CD4-positive, alpha-beta T cell treated with Interleukin-4 for 4 hours (primary cell): ENCODE measurements at regions not wholly inside any gene's neighbourhood (a gene's known extent, or its start where the extent isn't known, plus 50 kb on each side); places are given as distances from the start of the nearest gene placed in this dataset.
"Not testable (repeated sequence)": the region's sequence is repeated elsewhere in the genome, so short reads cannot be mapped to it uniquely, and the experiment has no call there.

Experiments
- DNase-seq: peaks from one replicate; pipeline ENCODE4 v3.0.0-alpha.2; 2020

DNA sequence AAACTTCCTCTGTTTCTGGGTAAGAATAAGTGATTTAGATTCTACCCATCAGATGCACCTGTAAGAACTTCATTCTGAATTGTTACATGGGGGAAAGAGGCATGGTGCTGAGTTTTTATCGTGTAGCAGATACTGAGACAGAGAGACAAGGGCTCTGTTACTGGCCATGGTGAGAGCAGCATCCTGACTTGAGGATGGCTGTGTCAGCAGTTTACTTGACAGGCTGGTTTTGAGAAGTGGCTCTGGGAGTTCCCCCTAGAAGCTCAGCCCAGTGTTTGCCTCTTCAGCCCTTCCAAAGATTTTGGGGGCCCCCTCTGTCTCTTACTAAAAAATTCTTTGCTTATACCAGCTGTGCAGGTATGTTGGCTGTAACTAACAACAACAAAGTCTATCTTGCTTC is 510.5 kb downstream of the LRRC70 start:
- no peak for DNase-seq

DNA sequence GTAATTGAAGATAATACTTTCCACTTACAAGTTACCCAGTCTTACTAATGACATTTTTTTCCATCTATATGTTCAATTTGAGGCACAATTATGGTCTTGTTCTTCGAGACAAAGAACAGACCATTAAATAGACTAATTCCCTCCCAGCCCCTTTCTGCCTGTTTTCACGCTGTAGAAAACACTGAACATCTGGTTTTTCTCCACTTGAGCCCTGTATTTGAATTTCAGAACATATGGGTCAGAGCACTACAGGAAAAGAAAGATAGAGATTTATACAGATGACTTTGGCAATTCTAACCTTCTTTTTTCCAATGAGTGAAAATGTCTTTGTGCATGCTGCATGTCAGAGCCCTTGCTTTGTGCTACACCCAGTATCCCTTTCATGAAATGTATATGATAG is 506.9 kb downstream of the LRRC70 start:
- no peak for DNase-seq

DNA sequence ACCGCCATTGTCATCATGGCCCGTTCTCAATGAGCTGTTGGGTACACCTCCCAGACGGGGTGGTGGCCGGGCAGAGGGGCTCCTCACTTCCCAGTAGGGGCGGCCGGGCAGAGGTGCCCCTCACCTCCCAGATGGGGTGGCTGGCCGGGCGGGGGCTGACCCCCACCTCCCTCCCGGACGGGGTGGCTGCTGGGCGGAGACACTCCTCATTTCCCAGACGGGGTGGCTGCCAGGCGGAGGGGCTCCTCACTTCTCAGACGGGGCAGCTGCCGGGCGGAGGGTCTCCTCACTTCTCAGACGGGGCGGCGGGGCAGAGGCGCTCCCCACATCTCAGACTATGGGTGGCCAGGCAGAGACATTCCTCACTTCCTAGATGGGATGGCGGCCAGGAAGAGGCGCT is 505.1 kb downstream of the LRRC70 start:
- DNase-seq: not testable (repeated sequence)

DNA sequence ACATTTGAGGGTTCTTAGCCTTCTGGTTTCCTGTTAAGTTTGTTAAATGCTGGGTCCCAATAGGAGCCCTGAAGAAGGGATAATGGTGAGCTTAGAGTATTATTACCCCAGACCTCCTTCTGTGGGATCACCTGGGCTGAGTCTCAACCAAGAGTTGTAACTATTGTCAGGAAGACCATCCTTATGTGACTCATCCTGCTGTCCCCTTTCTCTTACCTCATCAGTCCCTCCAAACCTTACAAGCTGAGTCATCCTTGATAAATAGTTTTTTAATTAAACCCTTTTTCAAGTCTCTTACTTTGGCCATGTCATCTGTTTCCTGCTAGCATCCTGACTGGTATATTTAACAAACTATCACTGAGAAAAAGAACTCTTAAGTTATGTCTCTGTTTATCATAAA is 502.8 kb downstream of the LRRC70 start:
- DNase-seq: no peak

DNA sequence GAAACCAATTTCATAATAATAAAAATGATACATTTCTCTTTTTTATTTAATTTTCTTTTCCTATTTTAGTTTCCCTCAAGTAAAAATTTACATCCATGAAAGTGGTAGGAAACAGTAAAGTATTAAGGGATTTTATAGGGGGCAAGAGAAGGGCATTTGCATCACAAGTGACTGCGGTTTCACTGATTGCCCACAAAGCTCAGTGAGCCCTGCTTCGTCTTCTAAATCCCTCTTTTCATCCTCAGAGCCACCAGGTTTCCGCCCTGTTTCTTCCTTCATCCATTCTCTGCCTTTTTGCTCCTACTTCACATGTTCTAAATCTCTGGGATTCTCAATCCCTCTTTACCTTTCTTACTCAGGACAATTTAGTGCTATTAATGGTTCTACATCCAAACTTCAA is 491.4 kb downstream of the LRRC70 start:
- no peak for DNase-seq

DNA sequence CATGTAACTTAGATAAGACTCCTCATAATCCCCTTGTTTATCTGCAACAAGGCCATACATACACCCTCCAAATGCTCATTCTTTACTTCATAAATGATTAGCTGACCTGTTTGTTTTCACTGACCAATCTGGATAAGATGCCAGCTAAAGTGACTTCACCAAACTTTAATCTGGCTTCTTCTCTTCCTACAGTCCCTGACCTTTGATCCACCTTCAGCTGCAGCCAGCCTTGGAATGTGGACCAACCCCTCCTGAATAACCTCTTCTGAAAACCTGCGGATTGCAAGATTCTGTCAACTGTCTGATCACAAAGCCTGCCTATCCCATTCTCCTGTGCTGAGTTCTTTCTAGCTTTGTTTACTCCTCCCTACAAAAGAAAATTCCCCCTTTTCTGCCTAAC is 476.8 kb downstream of the LRRC70 start:
- DNase-seq: no peak

DNA sequence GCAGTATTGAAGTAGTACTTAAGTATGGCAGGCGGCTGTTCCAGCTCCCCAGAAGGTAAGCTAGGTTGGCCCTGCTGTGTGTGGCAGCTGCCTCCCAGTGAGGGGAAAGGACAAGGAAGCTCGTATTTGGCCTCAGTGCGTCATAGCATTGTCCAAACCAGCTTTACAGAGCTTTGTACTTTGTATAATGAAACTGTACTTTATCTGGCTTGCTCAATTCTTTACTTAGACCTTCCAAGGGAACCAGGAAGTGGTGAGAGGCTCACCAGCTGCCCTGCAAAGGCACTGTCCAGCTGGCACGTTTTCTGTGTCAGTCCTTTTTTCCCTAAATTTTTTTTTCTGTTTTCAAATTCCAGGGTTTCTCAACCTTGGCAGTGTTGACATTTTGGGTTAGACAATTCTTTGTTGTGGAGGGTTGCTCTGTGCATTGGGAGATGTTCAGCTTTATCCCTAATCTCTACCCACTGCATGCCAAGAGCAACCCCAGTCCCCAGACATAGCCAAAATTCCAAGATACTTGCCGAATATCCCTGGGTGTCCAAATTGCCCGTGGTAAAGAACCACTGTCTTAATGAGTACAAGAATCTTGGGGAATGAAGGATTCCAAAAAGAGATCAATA is 474.5 kb downstream of the LRRC70 start:
- no peak for DNase-seq

DNA sequence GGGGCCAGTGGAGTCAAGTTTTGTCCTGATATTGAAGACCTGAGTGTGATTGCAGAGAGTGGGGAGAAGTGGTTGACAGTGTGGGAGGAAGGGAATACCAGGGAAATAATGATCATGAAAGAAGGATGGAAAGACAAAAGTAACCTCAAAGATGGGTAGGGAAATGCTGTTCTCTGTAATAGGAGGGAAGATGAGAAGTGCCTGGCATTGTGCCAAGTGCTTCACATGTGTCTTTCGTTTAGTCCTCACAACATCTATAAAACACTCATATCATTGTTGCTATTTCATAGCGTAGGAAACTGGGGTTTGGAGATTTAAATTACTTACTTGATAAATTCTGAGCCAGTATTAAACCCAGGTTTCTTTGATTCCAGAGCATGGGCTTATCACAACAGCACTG is 472.3 kb downstream of the LRRC70 start:
- no peak for DNase-seq

DNA sequence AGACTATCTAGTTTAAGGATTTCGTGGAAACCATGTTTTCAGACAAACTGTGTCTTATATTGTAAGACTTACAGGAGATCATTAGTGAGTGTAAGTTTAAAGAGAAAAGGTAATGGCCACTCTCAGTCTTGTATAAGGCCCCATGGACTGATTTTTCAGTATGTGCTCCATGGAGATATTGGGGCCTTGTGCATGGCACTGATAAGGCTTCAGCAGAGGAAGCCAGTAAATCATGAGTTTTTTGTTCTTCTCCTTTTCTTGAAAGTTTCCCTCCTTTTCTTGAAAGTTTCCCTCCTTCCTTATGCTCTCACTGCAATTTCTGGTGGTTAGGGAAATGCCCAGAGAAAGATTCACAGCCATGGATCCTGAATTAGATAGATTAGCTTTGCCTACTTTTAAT is 471.3 kb downstream of the LRRC70 start:
- no peak for DNase-seq

DNA sequence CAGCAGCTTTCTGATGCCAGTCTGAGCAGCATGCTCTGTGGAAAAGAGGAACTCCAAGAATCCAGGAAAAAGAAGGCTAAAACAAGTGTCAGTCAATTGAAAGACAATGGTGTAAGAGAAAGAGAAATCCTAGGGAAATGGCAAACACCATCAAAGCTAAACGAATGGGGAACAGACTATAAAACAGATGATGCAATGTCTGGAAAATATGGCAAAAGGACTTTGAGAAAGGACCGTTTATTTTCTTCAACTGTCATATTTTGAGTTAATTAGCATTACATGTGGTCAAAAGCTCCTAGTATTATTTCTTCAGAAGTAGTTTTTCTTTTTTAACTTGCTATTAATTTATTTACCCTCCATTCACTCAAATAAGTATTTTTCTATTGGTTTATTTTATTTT is 465.2 kb downstream of the LRRC70 start:
- no peak for DNase-seq

DNA sequence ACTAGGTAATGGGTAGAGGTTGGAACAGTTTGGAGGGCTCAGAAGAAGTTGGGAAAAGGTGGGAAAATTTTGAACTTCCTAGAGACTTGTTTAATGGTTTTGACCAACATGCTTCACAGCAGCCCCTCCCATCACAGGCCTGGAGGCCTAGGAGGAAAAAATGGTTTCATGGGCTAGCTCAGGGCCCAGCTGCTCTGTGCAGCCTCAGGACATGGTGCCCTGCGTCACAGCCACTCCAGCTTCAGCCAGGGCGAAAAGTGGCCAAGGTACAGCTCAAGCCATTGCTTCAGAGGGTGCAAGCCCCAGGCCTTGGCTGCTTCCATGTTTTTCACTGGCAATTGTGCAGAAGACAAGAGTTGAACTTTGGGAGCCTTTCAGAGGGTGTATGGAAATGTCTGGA is 453.7 kb downstream of the LRRC70 start:
- no peak for DNase-seq

DNA sequence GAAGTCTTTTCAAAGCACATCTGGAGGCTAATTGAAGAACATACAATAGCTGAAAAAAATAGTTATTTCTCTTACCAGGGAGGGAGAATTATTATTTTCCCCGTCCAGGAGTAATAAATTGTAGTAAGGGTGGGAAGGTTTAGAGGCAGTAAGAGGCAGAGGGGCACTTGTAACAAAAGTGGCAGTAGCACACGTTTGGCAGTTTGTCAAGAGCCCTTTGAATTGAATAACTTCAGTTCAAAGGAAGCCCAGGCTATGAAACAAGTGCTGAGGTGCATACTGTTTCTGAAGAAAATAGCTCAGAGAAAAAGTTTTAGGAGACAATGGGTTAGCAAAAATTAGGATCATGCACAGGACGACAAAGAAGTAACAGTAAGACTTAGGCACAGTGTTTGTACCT is 451.3 kb downstream of the LRRC70 start:
- no peak for DNase-seq

DNA sequence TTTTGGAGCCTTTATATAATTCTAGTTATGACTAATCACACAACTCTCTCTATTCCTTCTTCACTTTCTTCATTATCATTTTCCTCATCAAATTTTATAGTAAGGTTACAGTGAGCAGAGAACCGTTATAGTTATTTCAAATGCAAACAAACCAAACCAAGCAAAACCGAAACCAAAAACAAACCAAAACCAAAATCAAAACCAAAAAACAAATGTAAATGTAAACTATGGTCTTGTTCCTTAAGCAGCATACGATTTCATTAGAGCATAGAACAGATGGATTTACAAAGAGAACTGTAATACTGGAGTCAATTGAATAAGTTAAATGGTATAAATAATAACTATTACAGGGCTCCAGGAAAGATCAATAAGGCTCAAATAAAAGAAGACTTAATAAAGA is 447.1 kb downstream of the LRRC70 start:
- no peak for DNase-seq

DNA sequence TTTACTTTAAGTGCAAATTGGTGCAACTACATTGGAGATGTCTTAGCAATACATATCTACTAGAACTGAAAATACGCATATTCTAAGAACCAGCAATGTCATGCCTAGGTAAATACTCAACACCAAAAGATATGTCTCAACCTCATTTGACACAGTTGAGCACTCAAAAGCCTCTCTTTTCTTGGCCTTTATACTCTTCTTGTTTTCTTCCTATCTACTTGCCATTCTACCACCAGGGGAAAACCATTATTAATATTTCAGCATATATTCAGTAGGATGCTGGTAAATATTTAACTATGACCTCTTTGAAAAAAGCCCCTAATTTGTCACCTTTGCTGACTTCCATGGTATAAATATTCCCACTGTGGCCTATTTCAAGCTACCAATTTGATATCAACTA is 443.8 kb downstream of the LRRC70 start:
- DNase-seq: no peak

DNA sequence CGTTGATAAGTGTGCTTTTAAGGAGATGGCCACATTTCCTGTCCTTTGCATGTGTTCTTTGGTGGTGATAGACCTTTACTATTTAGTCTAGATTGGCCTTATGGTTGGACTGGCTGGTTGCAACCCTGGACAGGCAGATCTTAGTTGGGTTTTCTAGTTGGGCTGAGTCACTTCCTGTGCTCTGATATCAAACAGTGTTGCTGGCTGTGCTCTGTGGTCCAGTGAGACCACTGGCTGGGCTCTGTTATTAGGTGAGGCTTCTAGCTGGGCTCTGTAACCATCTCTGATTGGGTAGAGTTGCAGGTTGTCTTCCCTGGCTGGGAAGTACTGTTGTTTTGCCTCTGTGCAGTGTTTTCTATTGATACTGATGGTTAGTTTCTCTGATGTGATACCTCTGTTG is 432.5 kb downstream of the LRRC70 start:
- no peak for DNase-seq

DNA sequence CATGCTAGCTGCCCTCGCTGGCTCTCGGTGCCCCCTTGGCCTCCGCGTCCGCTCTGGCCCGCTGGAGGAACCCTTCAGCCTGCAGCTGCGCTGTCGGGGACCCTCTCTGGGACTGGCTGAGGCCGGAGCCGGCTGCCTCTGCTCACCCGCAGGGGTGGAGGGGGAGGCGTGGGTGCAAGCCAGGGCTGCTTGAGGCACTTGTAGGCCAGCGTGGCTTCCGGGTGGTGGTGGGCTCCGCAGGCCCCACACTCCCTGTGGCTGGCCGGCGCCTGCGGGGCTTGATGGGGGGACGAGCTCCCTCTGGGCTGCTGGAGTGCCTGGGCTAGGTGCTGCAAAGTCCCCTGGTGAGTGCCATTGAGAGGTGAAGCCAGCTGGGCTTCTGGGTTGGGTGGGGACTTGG is 429.6 kb downstream of the LRRC70 start:
- no peak for DNase-seq

DNA sequence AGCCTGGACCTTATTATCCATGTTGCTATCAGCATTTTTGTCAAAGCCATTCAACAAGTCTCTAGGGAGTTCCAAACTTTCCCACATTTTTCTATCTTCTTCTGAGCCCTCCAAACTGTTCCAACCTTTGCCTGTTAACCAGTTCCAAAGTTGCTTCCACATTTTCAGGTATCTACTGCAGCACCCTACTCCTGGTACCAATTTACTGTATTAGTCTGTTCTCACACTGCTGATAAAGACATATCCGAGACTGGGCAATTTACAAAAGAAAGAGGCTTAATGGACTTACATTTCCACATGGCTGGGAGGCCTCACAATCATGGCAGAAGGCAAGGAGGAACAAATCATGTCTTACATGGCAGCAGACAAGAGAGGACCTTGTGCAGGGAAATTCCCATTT is 416.2 kb downstream of the LRRC70 start:
- not testable (repeated sequence) for DNase-seq

DNA sequence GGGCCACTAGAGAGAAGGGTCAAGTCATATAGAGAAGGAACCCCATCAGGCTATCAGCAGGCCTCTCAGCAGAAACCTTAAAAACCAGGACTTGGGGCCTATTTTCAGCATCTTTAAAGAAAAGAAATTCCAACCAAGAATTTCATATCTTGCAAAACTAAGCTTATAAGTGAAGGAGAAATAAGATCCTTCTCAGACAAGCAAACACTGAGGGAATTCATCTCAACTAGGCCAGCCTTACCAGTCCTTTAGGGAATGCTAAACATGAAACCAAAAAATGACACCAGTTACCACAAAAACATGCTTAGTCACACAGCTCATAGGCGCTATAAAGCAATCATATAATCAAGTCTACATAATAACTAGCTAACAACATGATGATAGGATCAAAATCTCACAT is 407.1 kb downstream of the LRRC70 start:
- no peak for DNase-seq

DNA sequence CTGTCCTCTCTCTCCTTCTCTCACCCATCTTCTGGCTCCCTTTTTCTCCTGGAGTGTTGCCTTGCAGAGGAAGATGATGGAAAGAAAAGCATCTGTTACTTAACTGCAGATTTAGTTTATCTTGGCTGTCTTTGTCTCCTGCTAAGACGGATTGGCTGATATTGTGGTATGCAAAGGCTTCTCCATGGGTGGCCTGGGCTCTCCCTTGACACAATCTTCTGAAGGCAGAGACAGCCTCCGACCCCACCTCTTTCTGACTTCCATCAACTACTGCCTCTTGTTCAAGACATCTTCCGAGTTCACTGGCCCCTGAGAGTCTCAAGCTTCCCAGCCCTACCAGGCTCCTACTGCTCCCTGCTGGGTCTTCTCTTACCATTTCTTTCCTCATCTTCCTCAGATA is 403.7 kb downstream of the LRRC70 start:
- no peak for DNase-seq

DNA sequence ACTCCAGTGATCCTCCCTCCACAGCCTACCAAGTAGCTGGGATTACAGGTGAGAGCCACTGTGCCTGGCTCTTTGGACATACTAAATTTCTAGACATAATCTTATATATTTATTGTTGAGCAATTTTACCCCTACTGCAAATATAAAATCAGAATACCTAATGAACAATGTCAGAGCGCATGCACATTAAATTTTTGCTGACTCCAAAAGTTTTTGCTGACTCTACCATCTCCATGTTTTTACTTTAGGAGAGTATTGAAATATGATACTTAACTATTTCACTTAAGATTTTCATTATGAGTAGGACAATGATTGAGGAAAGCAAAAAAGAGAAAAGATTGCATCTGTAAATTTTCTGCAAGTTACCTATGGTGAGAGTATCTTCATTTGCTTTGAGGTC is 402.3 kb downstream of the LRRC70 start:
- no peak for DNase-seq

DNA sequence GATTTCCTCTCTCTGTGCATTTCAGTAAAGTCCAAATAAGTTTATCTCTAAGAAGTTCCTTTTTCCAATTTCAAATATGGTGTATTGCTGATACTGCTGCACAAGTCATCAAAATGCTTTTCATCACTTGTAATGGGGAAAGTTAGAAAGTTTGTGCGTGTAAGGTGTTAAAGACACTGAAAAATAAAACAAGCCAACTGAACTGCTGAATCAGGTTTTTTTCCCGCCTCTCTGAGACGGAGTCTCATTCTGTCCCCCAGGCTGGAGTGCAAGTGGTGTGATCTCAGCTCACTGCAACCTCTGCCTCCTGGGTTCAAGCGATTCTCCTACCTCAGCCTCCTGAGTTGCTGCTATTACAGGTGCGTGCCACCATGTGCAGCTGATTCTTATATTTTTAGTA is 400.9 kb downstream of the LRRC70 start:
- no peak for DNase-seq

DNA sequence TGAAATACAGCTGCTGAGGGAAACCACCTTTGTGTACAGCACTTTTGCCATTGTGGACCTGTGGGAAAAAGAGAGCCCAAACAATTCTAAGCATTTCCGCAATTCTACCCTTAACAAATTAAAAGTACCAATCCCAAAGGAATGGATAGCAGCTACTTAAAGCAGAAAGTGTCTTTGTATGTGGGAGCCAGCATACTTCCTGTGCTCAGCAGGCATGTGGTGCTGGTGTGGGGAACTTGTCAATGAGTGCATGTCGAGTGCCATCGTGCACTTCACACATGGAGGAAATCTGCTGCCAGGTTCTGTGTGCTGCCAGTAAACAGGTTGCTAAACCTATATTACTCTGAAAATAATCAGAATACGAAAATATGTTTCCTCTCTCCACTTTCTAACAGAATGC is 399.0 kb downstream of the LRRC70 start:
- no peak for DNase-seq

DNA sequence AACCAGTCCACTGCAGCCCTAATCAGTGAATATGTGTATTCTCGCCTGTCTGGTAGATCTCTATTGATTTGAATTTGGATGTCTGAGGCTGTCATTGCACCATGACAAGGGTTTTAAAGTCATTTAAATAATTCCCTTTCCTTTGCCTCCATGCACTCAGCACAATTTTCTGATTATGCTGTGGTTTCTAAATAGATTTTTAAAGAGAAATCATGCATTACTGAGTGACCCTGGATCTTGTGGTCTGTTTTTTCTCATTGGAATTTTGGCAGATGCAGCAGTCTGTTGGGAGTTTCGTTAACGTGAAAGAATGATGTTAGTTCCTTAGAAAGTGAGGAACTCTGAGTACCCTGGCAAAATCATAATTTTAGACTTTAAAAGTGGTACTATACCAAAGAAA is 396.0 kb downstream of the LRRC70 start:
- DNase-seq: no peak

DNA sequence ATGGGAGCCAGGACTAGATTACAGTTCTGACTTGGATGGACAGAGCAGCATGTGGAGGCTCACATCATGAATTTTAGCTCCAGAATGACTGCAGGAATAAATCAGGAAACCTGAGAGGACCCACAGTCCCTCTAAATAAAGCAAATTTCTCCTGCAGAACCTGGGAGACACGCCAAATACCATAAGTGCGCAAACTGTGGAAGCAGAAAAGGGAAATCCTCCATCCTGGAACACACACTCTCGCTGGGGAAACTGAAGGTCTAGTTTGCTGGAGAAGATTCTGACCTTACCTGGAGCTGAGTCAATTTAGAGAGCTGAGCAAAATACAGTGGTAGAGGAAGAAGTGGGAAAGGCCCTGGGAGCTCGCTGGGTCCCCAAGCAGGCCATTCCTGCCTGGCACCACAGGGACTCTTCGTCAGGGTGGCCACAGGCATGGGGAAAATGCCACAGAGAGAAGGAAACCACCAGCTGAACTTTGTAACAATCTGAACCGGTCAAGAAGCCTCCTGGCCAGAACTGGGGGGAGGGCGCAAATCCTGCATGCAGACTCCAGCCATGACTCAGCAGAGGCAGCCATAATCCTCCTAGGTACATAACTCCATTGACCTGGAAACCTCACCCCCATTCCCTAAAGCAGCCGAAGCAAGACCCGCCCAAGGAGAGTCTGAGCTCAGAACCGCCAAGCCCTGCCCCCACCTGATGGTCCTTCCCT is 390.9 kb downstream of the LRRC70 start:
- no peak for DNase-seq

DNA sequence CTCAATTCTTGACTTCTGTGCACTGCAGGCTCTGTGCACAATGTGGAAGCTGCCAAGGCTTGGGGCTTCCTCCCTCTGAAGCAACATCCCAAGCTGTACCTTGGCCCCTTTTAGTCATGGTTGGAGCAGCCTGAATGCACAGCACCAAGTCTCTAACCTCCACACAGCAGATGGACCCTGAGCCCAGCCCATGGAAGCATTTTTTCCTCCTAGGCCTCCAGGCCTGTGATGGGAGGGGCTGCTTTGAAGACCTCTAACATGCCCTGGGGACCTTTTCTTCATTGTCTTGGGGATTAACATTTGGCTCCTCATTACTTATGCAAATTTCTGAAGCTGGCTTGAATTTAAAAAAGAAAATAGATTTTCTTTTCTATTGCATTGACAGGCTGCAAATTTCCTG is 385.8 kb downstream of the LRRC70 start:
- DNase-seq: no peak
